ENCODE measurements at regions not wholly inside any gene's neighbourhood (a gene's known extent, or its start where the extent isn't known, plus 50 kb on each side); places are given as distances from the start of the nearest gene placed in this dataset.

- TF ChIP-seq, protein P1, sequence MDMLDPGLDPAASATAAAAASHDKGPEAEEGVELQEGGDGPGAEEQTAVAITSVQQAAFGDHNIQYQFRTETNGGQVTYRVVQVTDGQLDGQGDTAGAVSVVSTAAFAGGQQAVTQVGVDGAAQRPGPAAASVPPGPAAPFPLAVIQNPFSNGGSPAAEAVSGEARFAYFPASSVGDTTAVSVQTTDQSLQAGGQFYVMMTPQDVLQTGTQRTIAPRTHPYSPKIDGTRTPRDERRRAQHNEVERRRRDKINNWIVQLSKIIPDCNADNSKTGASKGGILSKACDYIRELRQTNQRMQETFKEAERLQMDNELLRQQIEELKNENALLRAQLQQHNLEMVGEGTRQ (IDR thresholded peaks at IDR 0.05; ENCODE audit: low read length): no peak
- TF ChIP-seq PHF8 (conservative IDR thresholded peaks at IDR 0.05; ENCODE audit: low read depth, low read length) (no peak), SIN3A (conservative IDR thresholded peaks at IDR 0.05 in 1 of 2, IDR thresholded peaks at IDR 0.05 in 1 of 2; ENCODE audit: low read depth in 1 of 2, low read length in 2 of 2) (no peak), TBP (IDR thresholded peaks at IDR 0.05; ENCODE audit: low read depth, low read length) (no peak), MAFK (IDR thresholded peaks at IDR 0.05; ENCODE audit: low read depth, low read length) (no peak)
- TF ChIP-seq, protein P2, sequence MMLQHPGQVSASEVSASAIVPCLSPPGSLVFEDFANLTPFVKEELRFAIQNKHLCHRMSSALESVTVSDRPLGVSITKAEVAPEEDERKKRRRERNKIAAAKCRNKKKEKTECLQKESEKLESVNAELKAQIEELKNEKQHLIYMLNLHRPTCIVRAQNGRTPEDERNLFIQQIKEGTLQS (IDR thresholded peaks at IDR 0.05; ENCODE audit: insufficient read depth, low read depth, low read length): no peak
Observed at GRCh38 chr2:35337922-35338321, 1017.7 kb upstream of the CRIM1 start (continued).

All from H1 (cell line).